K562 (cell line): ENCODE measurements at regions not wholly inside any gene's neighbourhood (a gene's known extent, or its start where the extent isn't known, plus 50 kb on each side); places are given as distances from the start of the nearest gene placed in this dataset.

Source experiments
- CC2D1A ChIP-seq: fragments of 450-650 bp; IDR thresholded peaks from 2 replicates; pipeline ENCODE4 v1.6.1; 2017; ENCODE audit warnings: mild to moderate bottlenecking
- CTCF ChIP-seq, 3 experiments: IDR thresholded peaks in 2 of 3; conservative IDR thresholded peaks in 1 of 3; 2 replicates each; pipeline ENCODE4 v1.5.1; 2011 to 2012; ENCODE audit warnings: low read length in 3 of 3, mild to moderate bottlenecking in 3 of 3, control low read depth in 2 of 3, improper control_type of control experiment in 1 of 3, inconsistent platforms in 1 of 3, low read depth in 1 of 3, mixed read lengths in 1 of 3, moderate library complexity in 1 of 3; ENCODE audit not compliant: insufficient read depth in 2 of 3
- EZH2 ChIP-seq: IDR thresholded peaks from 2 replicates; pipeline ENCODE4 v1.6.1; 2012; ENCODE audit warnings: low read depth, mild to moderate bottlenecking, inconsistent platforms, low read length, borderline replicate concordance
- FOSL1 ChIP-seq: fragments of 200-800 bp; sonication (Bioruptor generic); conservative IDR thresholded peaks from 2 replicates; pipeline ENCODE4 v1.6.1; 2016; ENCODE audit warnings: missing genetic modification characterization, missing compliant biosample characterization
- POLR2G ChIP-seq: fragments of 200-400 bp; formaldehyde crosslinking; IDR thresholded peaks from 2 replicates; pipeline ENCODE4 v1.6.1; 2017; ENCODE audit warnings: low read depth, mild to moderate bottlenecking, antibody characterized with exemption, low read length, moderate library complexity
- POLR3A ChIP-seq: IDR thresholded peaks from 2 replicates; pipeline ENCODE4 v1.6.1; 2011; ENCODE audit warnings: borderline replicate concordance, mild to moderate bottlenecking, moderate library complexity; ENCODE audit not compliant: insufficient read length, insufficient read depth; ENCODE audit errors: extremely low read depth
- SRF ChIP-seq, 2 experiments: fragments of 250-450, 450-650 bp in 1 of 2; sonication (Bioruptor Pico) in 1 of 2; sonication (generic) in 1 of 2; formaldehyde crosslinking; IDR thresholded peaks; 2 replicates each; pipeline versions ENCODE4 v1.5.0 to v1.5.1; 2020 to 2022; ENCODE audit warnings: mild to moderate bottlenecking in 1 of 2, missing genetic modification reagents in 1 of 2
- U2AF1 ChIP-seq: fragments of 200-400 bp; formaldehyde crosslinking; optimal IDR thresholded peaks from 2 replicates; pipeline ENCODE3; 2017; ENCODE audit warnings: mild to moderate bottlenecking, low read depth, low read length, moderate library complexity
- ZC3H11A ChIP-seq: IDR thresholded peaks from 2 replicates; pipeline ENCODE4 v1.6.1; 2012; ENCODE audit warnings: low read depth, low read length, improper control_type of control experiment
- ZSCAN29 ChIP-seq: fragments of 450-650 bp; IDR thresholded peaks from 2 replicates; pipeline ENCODE4 v1.6.1; 2017

- TF ChIP-seq CTCF (IDR thresholded peaks at IDR 0.05 in 2 of 3, conservative IDR thresholded peaks at IDR 0.05 in 1 of 3; ENCODE audit: insufficient read depth in 2 of 3, low read depth in 1 of 3, low read length in 3 of 3) (no peak), ZSCAN29 (no peak), EZH2 (no peak), POLR2G (no peak), FOSL1 (no peak), CC2D1A (no peak), POLR3A (no peak), U2AF1 (no peak), SRF (CRISPR knock-in tag; IDR thresholded peaks at IDR 0.05) (no peak), ZC3H11A (no peak)
Observed at GRCh38 chr18:25408293-25408692, 56.3 kb upstream of the ZNF521 start.
